CD4-positive, alpha-beta T cell treated with Interleukin-4 for 4 hours (primary cell): ENCODE measurements at regions not wholly inside any gene's neighbourhood (a gene's known extent, or its start where the extent isn't known, plus 50 kb on each side); places are given as distances from the start of the nearest gene placed in this dataset.

Experiments used
- DNase-seq: peaks from one replicate; pipeline ENCODE4 v3.0.0-alpha.2; 2020

GRCh38 chr4:146998157-146998556 lies 52.5 kb upstream of the TTC29 start:
- no peak for DNase-seq

GRCh38 chr4:147003956-147004809 lies 58.5 kb upstream of the TTC29 start:
- no peak for DNase-seq

- DNase-seq: no peak
These were observed 60.6 kb upstream of the TTC29 start for GRCh38 chr4:147006229-147006628.

- no peak for DNase-seq
These were observed 64.2 kb upstream of the TTC29 start for GRCh38 chr4:147009875-147010274.

GRCh38 chr4:147011411-147011810 lies 65.7 kb upstream of the TTC29 start:
- DNase-seq: no peak

- no peak for DNase-seq
These were observed 66.5 kb upstream of the TTC29 start for GRCh38 chr4:147012059-147012707.

- no peak for DNase-seq
These were observed 69.3 kb upstream of the TTC29 start for GRCh38 chr4:147014946-147015345.

- no peak for DNase-seq
These were observed 69.8 kb upstream of the TTC29 start for GRCh38 chr4:147015491-147015890.

GRCh38 chr4:147017081-147017480 lies 71.4 kb upstream of the TTC29 start:
- DNase-seq: no peak

- DNase-seq: peak; percentile 34
These were observed 73.4 kb upstream of the TTC29 start for GRCh38 chr4:147019091-147019490.

- DNase-seq: no peak
These were observed 74.8 kb upstream of the TTC29 start for GRCh38 chr4:147020456-147020855.

- no peak for DNase-seq
These were observed 79.4 kb upstream of the TTC29 start for GRCh38 chr4:147025042-147025441.

GRCh38 chr4:147029296-147029695 lies 83.6 kb upstream of the TTC29 start:
- no peak for DNase-seq

- no peak for DNase-seq
These were observed 88.7 kb upstream of the TTC29 start for GRCh38 chr4:147034372-147034771.

GRCh38 chr4:147037069-147037468 lies 91.4 kb upstream of the TTC29 start:
- no peak for DNase-seq

- no peak for DNase-seq
These were observed 94.4 kb upstream of the TTC29 start for GRCh38 chr4:147039976-147040575.

GRCh38 chr4:147040874-147041273 lies 95.2 kb upstream of the TTC29 start:
- DNase-seq: no peak

GRCh38 chr4:147041376-147041775 lies 95.7 kb upstream of the TTC29 start:
- no peak for DNase-seq

- DNase-seq: no peak
These were observed 96.4 kb upstream of the TTC29 start for GRCh38 chr4:147042046-147042445.

GRCh38 chr4:147044241-147044640 lies 98.6 kb upstream of the TTC29 start:
- DNase-seq: no peak

GRCh38 chr4:147049946-147050345 lies 104.3 kb upstream of the TTC29 start:
- no peak for DNase-seq

- DNase-seq: no peak
These were observed 104.7 kb upstream of the TTC29 start for GRCh38 chr4:147050356-147050765.

- DNase-seq: no peak
These were observed 106.7 kb upstream of the TTC29 start for GRCh38 chr4:147052361-147052760.

GRCh38 chr4:147054228-147054872 lies 108.7 kb upstream of the TTC29 start:
- DNase-seq: no peak
